GM18909 (cell line): ENCODE measurements at regions not wholly inside any gene's neighbourhood (a gene's known extent, or its start where the extent isn't known, plus 50 kb on each side); places are given as distances from the start of the nearest gene placed in this dataset.
"Not testable (repeated sequence)": the region's sequence is repeated elsewhere in the genome, so short reads cannot be mapped to it uniquely, and the experiment has no call there.

Source experiments
- ATAC-seq: cut with Tn5 transposase; IDR thresholded peaks from one replicate; pipeline ENCODE4 v1.9.1; 2021; ENCODE audit warnings: mild to moderate bottlenecking; ENCODE audit not compliant: unreplicated experiment, poor library complexity

- not testable (repeated sequence) for ATAC-seq
These were observed 129.2 kb downstream of the CRLF3 start for GRCh38 chr17:30695265-30695811.

- not testable (repeated sequence) for ATAC-seq
These were observed 130.7 kb downstream of the CRLF3 start for GRCh38 chr17:30693772-30694171.

- not testable (repeated sequence) for ATAC-seq
These were observed 135.1 kb downstream of the CRLF3 start for GRCh38 chr17:30689266-30690000.

- ATAC-seq, result not testable (repeated sequence)
These were observed 137.7 kb downstream of the CRLF3 start for GRCh38 chr17:30686538-30687479.

- ATAC-seq, result not testable (repeated sequence)
These were observed 142.2 kb downstream of the CRLF3 start for GRCh38 chr17:30682280-30682679.

- ATAC-seq, result not testable (repeated sequence)
These were observed 143.8 kb downstream of the CRLF3 start for GRCh38 chr17:30680681-30681080.

GRCh38 chr17:30677550-30678249 lies 146.8 kb downstream of the CRLF3 start:
- no peak for ATAC-seq

GRCh38 chr17:30675777-30676492 lies 148.6 kb downstream of the CRLF3 start:
- not testable (repeated sequence) for ATAC-seq

GRCh38 chr17:30669217-30669649 lies 155.3 kb downstream of the CRLF3 start:
- not testable (repeated sequence) for ATAC-seq

GRCh38 chr17:30668360-30669181 lies 155.9 kb downstream of the CRLF3 start:
- not testable (repeated sequence) for ATAC-seq

GRCh38 chr17:30667657-30668359 lies 156.7 kb downstream of the CRLF3 start:
- not testable (repeated sequence) for ATAC-seq

GRCh38 chr17:30666838-30667656 lies 157.4 kb downstream of the CRLF3 start:
- ATAC-seq, result not testable (repeated sequence)

GRCh38 chr17:30663727-30664455 lies 160.6 kb downstream of the CRLF3 start:
- ATAC-seq, result not testable (repeated sequence)

GRCh38 chr17:30657148-30657547 lies 167.3 kb downstream of the CRLF3 start:
- not testable (repeated sequence) for ATAC-seq

GRCh38 chr17:30653038-30653437 lies 171.5 kb downstream of the CRLF3 start:
- not testable (repeated sequence) for ATAC-seq

GRCh38 chr17:30650149-30650548 lies 172.9 kb downstream of the GOSR1 start:
- ATAC-seq, result not testable (repeated sequence)
